HEK293 (cell line): ENCODE measurements at regions not wholly inside any gene's neighbourhood (a gene's known extent, or its start where the extent isn't known, plus 50 kb on each side); places are given as distances from the start of the nearest gene placed in this dataset.

Source experiments
- CTCF ChIA-PET: fragments of 350-600 bp; formaldehyde crosslinking; extraction: SDS; loops from one replicate; lab custom pipeline; 2021; ENCODE audit warnings: antibody characterized with exemption; lab: Yijun Ruan, JAX
- POLR2A ChIA-PET: fragments of 300-600 bp; formaldehyde crosslinking; extraction: SDS; loops from one replicate; lab custom pipeline; 2020; ENCODE audit warnings: antibody characterized with exemption, inconsistent platforms; lab: Yijun Ruan, JAX
- H3K27ac ChIP-seq: fragments of 200-500 bp; sonication (Bioruptor generic); 2 replicates; pipeline ENCODE4 v1.5.1; 2014; ENCODE audit warnings: low read depth, low read length, control low read depth, inconsistent platforms; ENCODE audit errors: extremely low read depth
- H3K36me3 ChIP-seq, 2 experiments: fragments of 200-500 bp in 1 of 2; sonication (Bioruptor generic) in 1 of 2; 1 replicate in 1 of 2; 2 replicates in 1 of 2; pipeline ENCODE4 v1.5.1; 2014 to 2017; ENCODE audit warnings: inconsistent platforms in 2 of 2, low read length in 2 of 2; ENCODE audit not compliant: control insufficient read depth in 2 of 2, insufficient read depth in 1 of 2
- H3K4me1 ChIP-seq: fragments of 200-500 bp; sonication (Bioruptor generic); 2 replicates; pipeline ENCODE4 v1.5.1; 2014; ENCODE audit warnings: mild to moderate bottlenecking, low read length, inconsistent platforms; ENCODE audit not compliant: control insufficient read depth, insufficient read depth
- H3K4me3 ChIP-seq: 2 replicates; pipeline ENCODE4 v1.5.1; 2011; ENCODE audit warnings: low read depth, mild to moderate bottlenecking, control low read depth, low read length, moderate library complexity
- H3K9me3 ChIP-seq: fragments of 200-500 bp; sonication (Bioruptor generic); 2 replicates; pipeline ENCODE4 v1.5.1; 2014; ENCODE audit warnings: low read depth, low read length, inconsistent platforms; ENCODE audit not compliant: control insufficient read depth, insufficient read depth
- KLF16 ChIP-seq: fragments of 450-650 bp; formaldehyde crosslinking; IDR thresholded peaks from 2 replicates; pipeline ENCODE4 v1.5.1; 2017; ENCODE audit warnings: missing biosample characterization, missing genetic modification characterization
- KLF9 ChIP-seq: fragments of 450-650 bp; formaldehyde crosslinking; IDR thresholded peaks from 2 replicates; pipeline ENCODE4 v1.5.1; 2016; ENCODE audit warnings: missing biosample characterization, missing genetic modification characterization, low read depth
- TCF7L2 ChIP-seq: IDR thresholded peaks from 2 replicates; pipeline ENCODE4 v1.6.1; 2011; ENCODE audit warnings: low read depth, mild to moderate bottlenecking, inconsistent platforms, low read length, moderate library complexity, borderline replicate concordance
- ZBTB1 ChIP-seq: fragments of 450-650 bp; formaldehyde crosslinking; IDR thresholded peaks from 2 replicates; pipeline ENCODE4 v1.5.1; 2016; ENCODE audit warnings: missing biosample characterization, missing genetic modification characterization
- ZBTB17 ChIP-seq: fragments of 450-650 bp; formaldehyde crosslinking; IDR thresholded peaks from 2 replicates; pipeline ENCODE4 v1.5.1; 2016; ENCODE audit warnings: missing biosample characterization, missing genetic modification characterization
- ZBTB21 ChIP-seq: fragments of 450-650 bp; formaldehyde crosslinking; IDR thresholded peaks from 2 replicates; pipeline ENCODE4 v1.5.1; 2017; ENCODE audit warnings: missing biosample characterization, missing genetic modification characterization
- ZFHX2 ChIP-seq: fragments of 450-650 bp; formaldehyde crosslinking; conservative IDR thresholded peaks from 2 replicates; pipeline ENCODE4 v1.5.1; 2016; ENCODE audit warnings: missing biosample characterization, missing genetic modification characterization
- ZNF138 ChIP-seq: fragments of 450-650 bp; formaldehyde crosslinking; IDR thresholded peaks from 2 replicates; pipeline ENCODE4 v1.5.1; 2016; ENCODE audit warnings: missing biosample characterization, missing genetic modification characterization, borderline replicate concordance
- ZNF169 ChIP-seq: fragments of 450-650 bp; formaldehyde crosslinking; IDR thresholded peaks from 2 replicates; pipeline ENCODE4 v1.5.1; 2016; ENCODE audit warnings: missing biosample characterization, missing genetic modification characterization
- ZNF23 ChIP-seq: fragments of 450-650 bp; formaldehyde crosslinking; IDR thresholded peaks from 2 replicates; pipeline ENCODE4 v1.5.1; 2016; ENCODE audit warnings: missing biosample characterization, missing genetic modification characterization, borderline replicate concordance
- ZNF292 ChIP-seq: fragments of 450-650 bp; formaldehyde crosslinking; IDR thresholded peaks from 2 replicates; pipeline ENCODE4 v1.5.1; 2016; ENCODE audit warnings: low read depth, missing biosample characterization, missing genetic modification characterization, borderline replicate concordance
- ZNF423 ChIP-seq: fragments of 450-650 bp; formaldehyde crosslinking; IDR thresholded peaks from 2 replicates; pipeline ENCODE4 v1.5.1; 2016; ENCODE audit warnings: missing biosample characterization, missing genetic modification characterization
- ZNF560 ChIP-seq: fragments of 450-650 bp; formaldehyde crosslinking; IDR thresholded peaks from 2 replicates; pipeline ENCODE4 v1.5.1; 2017; ENCODE audit warnings: missing biosample characterization, missing genetic modification characterization, borderline replicate concordance
- ZNF596 ChIP-seq: fragments of 450-650 bp; IDR thresholded peaks from 2 replicates; pipeline ENCODE4 v1.5.0; 2018; ENCODE audit warnings: missing biosample characterization, mild to moderate bottlenecking, missing genetic modification characterization, moderate library complexity
- ZNF600 ChIP-seq: fragments of 450-650 bp; formaldehyde crosslinking; IDR thresholded peaks from 2 replicates; pipeline ENCODE4 v1.5.1; 2016; ENCODE audit warnings: missing biosample characterization, missing genetic modification characterization
- ZNF654 ChIP-seq: fragments of 450-650 bp; formaldehyde crosslinking; IDR thresholded peaks from 2 replicates; pipeline ENCODE4 v1.5.1; 2016; ENCODE audit warnings: low read depth, missing biosample characterization, missing genetic modification characterization
- ZNF670 ChIP-seq: fragments of 450-650 bp; formaldehyde crosslinking; IDR thresholded peaks from 2 replicates; pipeline ENCODE4 v1.5.1; 2016; ENCODE audit warnings: missing biosample characterization, missing genetic modification characterization, low read depth
- ZNF768 ChIP-seq: fragments of 450-650 bp; formaldehyde crosslinking; IDR thresholded peaks from 2 replicates; pipeline ENCODE4 v1.5.1; 2018; ENCODE audit warnings: missing biosample characterization, mild to moderate bottlenecking, missing genetic modification characterization
- ZNF776 ChIP-seq: fragments of 450-650 bp; formaldehyde crosslinking; IDR thresholded peaks from 2 replicates; pipeline ENCODE4 v1.5.0; 2017; ENCODE audit warnings: missing biosample characterization, missing genetic modification characterization, borderline replicate concordance
- ZSCAN30 ChIP-seq: fragments of 450-650 bp; IDR thresholded peaks from 2 replicates; pipeline ENCODE4 v1.5.1; 2018; ENCODE audit warnings: missing biosample characterization, mild to moderate bottlenecking, missing genetic modification characterization, moderate library complexity
- TF ChIP-seq, protein P1 (sequence below): fragments of 450-650 bp; formaldehyde crosslinking; IDR thresholded peaks from 2 replicates; pipeline ENCODE4 v1.5.1; 2016; ENCODE audit warnings: missing biosample characterization, missing genetic modification characterization

- TF ChIP-seq ZBTB21 (tag by site-specific recombination): no peak
- TF ChIP-seq KLF16 (tag by site-specific recombination): no peak
Observed at GRCh38 chr1:194369622-194370021, 1183.2 kb upstream of the B3GALT2 start (continued).

GRCh38 chr1:194369060-194369459 lies 1182.6 kb upstream of the B3GALT2 start:
- CTCF ChIA-PET: no interaction called here
- TF ChIP-seq ZBTB17 (tag by site-specific recombination): no peak
- TF ChIP-seq, all 188 proteins: peak for 0

GRCh38 chr1:194367121-194367520 lies 1180.7 kb upstream of the B3GALT2 start:
- POLR2A ChIA-PET: no interaction called here

More at GRCh38 chr1:194369060-194369459, 1182.6 kb upstream of the B3GALT2 start:
- POLR2A ChIA-PET: no interaction called here
- H3K27ac ChIP-seq: no peak overlapping the region
- H3K4me3 ChIP-seq: no peak overlapping the region
- no peaks in the 10 kb centered on the region for H3K9me3 ChIP-seq
- H3K4me1 ChIP-seq: no peaks in the 10 kb centered on the region
- H3K36me3 ChIP-seq: no peaks in the 10 kb centered on the region

DNA sequence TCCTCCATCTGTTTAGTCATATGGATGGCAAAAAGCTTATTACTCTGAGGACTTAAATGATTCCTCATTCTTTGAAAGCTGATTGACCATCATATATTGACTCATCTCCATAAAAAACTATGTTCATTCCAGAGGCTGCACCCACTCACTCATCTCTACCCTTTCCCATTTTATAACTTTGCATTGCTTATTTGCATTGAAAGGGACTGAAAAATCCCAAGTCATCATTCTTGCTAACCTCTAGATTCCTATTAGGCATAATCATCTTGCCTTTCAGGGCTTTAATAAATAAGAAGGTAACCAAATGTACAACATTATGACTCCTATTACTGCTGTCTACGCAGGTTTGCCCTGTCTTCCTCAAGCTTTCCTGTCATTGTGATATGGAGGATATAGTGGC lies 1180.3 kb upstream of the B3GALT2 start:
- Histone ChIP-seq H3K36me3 (no peaks in the 10 kb centered on the region), H3K4me1 (no peaks in the 10 kb centered on the region), H3K9me3 (no peaks in the 10 kb centered on the region), H3K4me3 (no peak overlapping the region), H3K27ac (no peak overlapping the region)
- no peak for TF ChIP-seq ZNF596 (tag by site-specific recombination)
- no peak for TF ChIP-seq ZNF776 (tag by site-specific recombination)
- no peak for TF ChIP-seq ZNF292 (tag by site-specific recombination)
- TF ChIP-seq ZNF423 (tag by site-specific recombination): no peak
- TF ChIP-seq ZNF600: no peak
- TF ChIP-seq ZBTB1 (tag by site-specific recombination): no peak
- TF ChIP-seq ZNF560: no peak
- TF ChIP-seq ZNF768 (tag by site-specific recombination): no peak
- no peak for TF ChIP-seq ZFHX2
- no peak for TF ChIP-seq TCF7L2
- no peak for TF ChIP-seq ZNF670 (tag by site-specific recombination)
- no peak for TF ChIP-seq ZSCAN30 (tag by site-specific recombination)
- TF ChIP-seq KLF9 (tag by site-specific recombination): no peak
- ChIA-PET POLR2A (no interaction called here), CTCF (no interaction called here)

More at GRCh38 chr1:194367121-194367520, 1180.7 kb upstream of the B3GALT2 start:
- Histone ChIP-seq H3K4me3 (no peak overlapping the region), H3K9me3 (no peaks in the 10 kb centered on the region), H3K27ac (no peak overlapping the region), H3K36me3 (no peaks in the 10 kb centered on the region), H3K4me1 (no peaks in the 10 kb centered on the region)
- TF ChIP-seq ZNF169 (tag by site-specific recombination) (no peak), ZNF23 (tag by site-specific recombination) (no peak), ZNF654 (tag by site-specific recombination) (no peak), ZNF138 (tag by site-specific recombination) (no peak)
- TF ChIP-seq, protein P1, sequence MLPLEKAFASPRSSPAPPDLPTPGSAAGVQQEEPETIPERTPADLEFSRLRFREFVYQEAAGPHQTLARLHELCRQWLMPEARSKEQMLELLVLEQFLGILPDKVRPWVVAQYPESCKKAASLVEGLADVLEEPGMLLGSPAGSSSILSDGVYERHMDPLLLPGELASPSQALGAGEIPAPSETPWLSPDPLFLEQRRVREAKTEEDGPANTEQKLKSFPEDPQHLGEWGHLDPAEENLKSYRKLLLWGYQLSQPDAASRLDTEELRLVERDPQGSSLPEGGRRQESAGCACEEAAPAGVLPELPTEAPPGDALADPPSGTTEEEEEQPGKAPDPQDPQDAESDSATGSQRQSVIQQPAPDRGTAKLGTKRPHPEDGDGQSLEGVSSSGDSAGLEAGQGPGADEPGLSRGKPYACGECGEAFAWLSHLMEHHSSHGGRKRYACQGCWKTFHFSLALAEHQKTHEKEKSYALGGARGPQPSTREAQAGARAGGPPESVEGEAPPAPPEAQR (tag by site-specific recombination): no peak
- CTCF ChIA-PET: no interaction called here
